ENCODE measurements at regions not wholly inside any gene's neighbourhood (a gene's known extent, or its start where the extent isn't known, plus 50 kb on each side); places are given as distances from the start of the nearest gene placed in this dataset.

GRCh38 chr13:73288596-73288995 lies 229.8 kb downstream of the KLF5 start:
- TF ChIP-seq EZH2 (IDR thresholded peaks at IDR 0.05) (no peak), POLR2AphosphoS5 (IDR thresholded peaks at IDR 0.05; ENCODE audit: borderline replicate concordance, low read depth, low read length) (no peak)

Data from SK-N-MC (cell line).